CD4-positive, alpha-beta T cell treated with Interferon alpha-2 for 1 hour (primary cell): ENCODE measurements at regions not wholly inside any gene's neighbourhood (a gene's known extent, or its start where the extent isn't known, plus 50 kb on each side); places are given as distances from the start of the nearest gene placed in this dataset.
A peak's percentile ranks its signal among the peaks of the same experiment; 100 is the strongest.
"Not testable (repeated sequence)": the region's sequence is repeated elsewhere in the genome, so short reads cannot be mapped to it uniquely, and the experiment has no call there.

Experiments used
- DNase-seq, 2 donors: peaks; one replicate each; pipeline ENCODE4 v3.0.0-alpha.2; 2020 to 2022

DNA sequence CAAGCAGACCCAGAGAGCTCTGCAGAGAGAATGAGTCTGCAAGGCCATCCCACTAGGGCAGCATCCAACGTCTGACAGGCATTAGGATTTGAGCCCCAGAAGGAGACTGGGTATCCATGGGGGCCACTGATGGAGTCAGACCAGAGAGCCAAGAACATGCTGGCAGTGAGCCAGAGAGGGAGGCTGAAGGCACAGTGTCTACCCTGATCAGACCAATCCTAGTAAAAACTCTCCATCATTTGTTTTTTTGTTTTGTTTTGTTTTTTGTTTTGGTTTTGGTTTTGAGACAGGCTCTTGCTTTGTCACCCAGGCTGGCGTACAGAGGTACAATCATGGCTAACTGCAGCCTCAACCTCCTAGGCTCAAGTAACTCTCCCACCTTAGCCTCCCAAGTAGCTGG lies 133.1 kb upstream of the LYZL2 start:
- no peak for DNase-seq

DNA sequence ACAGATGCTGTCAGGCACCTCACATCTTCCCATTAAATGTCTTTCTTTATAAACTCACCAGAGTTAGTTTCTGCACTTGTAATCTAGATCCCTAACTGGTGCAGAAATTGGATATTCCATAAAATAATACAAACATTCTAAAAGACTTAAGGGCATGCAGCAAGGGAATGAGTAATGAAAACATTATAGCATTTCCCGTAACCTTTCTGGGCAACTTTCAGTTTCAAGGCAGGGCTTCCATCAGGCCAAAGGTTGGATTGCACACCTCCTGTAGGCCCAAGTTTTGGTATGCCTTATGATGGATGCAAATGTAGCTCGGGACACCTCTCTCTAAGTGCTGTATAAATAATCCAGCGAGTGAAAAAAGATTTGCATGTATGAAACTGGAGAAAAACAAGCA lies 129.9 kb upstream of the LYZL2 start:
- no peak for DNase-seq

DNA sequence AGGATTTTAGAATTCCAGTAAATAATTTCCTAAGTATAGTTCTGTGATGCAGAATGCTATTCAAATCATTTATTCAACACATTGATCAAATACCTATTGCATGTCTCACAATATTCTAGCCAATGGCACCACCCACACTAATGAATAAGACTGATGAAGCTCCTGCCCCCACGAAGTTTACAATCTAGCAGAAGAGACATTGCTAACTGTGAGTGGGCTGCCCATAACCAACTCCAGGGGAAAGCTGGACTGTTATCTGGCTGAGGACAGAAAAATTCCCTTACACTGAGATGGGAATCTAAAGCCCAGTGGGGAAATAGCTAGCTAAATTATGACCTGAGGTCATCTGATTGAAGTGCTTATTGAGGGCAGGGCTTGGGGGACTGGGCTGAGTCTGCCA lies 128.8 kb upstream of the LYZL2 start:
- DNase-seq: no peak

DNA sequence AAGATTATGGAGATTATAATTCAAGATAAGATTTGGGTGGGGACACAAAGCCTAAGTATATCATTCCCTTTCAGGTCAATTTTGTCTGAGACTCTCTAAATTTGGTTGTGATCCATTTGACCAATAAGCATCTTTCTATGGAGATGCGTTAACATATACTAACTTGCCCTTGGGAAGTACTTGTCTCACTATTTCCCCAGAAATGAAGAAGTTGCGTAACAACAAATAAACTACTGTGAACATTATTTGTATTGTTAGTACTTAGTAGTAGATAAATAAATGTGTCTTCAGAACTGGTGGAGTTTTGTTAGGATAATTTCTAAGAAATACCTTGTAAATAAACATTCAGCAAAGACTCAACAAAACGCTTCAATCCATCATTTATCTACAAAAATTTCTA lies 127.3 kb upstream of the LYZL2 start:
- DNase-seq: no peak

DNA sequence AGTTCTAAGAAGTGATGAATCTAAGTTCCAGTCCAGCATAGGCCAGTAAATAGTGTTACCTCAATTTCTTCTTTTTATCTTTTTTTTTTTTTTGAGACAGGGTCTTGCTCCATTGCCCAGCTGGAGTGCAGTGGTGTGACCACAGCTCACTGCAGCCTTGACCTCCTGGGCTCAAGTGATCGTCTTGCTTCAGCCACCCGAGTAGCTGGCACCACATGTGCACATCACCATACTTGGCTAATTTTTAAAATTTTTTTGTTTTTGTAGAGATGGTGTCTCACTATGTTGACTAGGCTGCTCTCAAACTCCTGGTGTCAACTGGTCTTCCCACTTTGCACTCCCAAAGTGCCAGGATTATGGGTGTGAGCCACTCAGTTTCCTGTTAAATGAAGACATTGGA lies 126.6 kb upstream of the LYZL2 start:
- no peak for DNase-seq

DNA sequence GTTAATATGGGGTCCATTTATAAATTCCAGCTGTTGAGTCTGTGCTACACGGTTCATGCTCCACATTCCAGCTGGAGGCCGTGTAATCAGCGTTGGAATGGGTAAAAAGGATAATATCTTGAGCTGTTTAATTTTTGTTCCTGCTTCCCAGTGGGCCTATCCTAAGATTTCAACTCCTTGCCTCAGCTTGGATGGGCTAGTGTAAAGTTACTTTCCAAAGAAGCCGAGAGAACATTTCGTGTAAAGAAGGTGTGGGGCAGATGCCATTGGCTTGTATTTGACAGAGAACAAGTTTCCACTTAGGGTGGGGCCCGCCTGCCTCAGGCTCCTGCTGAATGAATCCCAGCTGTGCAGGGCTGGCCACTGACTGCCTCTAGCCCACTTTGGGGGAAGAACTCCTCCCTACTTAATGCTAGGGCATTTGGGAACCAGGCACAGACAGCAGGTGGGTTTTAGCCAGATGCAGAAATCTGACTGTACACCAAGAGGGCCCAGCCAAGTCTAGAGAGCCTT lies 125.9 kb upstream of the LYZL2 start:
- no peak for DNase-seq

DNA sequence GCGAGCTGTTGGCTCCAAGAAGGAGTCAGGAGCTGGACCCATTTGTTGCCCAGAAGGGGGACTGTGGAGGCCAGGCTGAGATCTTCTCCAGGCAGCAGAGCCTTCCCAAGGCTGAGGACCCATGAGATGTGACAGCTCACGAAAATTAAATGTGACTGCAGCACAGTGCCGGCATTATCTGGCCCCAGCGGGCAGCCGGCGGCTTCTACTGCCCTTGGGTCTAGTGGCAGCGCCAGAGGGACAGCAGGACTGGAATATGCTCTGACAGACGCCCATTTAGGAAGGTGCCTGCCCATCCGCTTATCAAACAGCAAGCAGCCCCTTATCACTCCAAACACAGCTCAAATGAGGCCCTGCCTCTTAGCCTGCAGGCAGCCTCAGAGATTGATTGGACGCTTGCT lies 122.9 kb upstream of the LYZL2 start:
- DNase-seq: no peak

DNA sequence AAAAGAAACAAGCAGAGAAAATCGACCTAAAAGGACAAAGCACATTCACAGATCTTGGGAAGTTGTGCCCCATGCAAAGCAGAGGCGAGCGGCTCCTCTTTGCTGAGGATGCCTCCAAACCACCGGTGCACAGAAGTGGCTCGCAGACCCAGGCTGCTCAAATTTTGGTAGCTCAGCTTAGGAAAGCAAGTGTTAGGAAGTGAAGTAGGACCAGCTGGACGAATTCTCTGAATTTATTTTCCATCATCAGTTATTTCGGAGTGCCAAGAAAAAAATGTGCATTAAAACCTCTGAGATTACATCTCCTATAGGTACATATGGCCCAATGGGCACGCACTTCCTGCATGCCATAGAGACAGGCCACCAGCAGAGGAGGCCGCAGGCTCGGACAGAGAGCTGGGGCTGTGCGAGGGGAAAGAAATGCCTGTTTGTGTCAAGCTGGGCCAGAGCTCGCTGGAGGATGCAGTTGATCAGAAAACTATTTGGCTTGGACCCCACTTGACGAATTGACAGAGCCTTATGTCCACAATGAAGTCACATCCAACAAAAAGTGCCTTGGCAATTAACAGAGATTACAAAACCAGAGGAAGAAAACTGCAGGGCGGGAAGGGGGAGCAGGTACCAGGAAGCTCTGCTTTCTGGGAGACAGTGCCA lies 122.3 kb upstream of the LYZL2 start:
- peak in 1 of 2 donors; percentile 51 for DNase-seq

DNA sequence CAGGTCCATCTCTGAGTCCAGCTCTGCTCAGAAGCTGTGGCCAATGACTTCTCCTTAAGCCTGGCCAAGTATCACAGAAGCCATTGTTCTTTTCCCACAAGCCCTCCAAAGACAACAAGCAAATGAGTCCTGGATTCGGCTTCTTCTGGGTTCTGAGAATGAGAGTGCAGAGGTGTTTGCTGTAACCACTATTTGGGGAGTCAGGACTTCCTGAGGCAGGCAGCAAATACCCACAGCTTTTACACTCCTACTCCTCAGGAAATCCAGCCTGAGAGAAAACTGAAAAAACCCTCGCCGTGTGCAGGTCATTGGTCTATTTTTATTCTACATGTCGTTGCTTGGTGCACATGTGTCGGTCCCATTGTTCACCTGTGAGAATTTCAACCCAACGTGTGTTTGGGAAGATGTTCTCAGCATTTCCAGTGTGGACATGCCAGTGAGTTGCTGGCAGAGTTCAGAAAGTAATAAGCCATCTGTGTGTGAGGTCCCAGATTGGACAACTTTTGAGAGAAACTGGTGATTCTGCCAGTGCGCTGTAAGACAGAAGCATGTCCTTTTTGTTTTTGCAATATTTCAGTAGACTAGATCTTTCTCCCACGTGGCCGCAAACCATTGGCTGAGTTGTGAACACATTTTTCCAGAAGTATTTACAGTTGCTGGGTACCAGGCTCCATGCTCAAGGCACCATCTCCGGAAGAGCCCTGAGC lies 121.6 kb upstream of the LYZL2 start:
- DNase-seq: no peak

DNA sequence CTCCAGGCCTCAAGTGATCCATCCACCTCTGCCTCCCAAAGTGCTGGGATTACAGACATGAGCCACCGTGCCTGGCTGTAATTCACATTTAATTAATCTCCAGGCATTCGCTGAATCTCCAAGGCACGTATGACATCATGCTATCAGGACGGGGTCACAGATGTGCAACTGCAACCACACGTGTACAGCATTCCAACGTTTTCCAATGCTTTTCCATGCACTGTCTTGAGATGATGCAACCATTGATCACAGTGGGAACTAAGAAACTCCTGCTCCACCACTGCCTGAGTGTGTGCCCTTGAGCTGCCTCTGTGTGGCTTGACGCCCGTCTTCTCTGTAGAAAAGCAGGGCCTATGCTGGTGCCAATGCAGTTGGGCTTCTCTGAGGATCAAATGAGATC lies 119.8 kb upstream of the LYZL2 start:
- DNase-seq: no peak

DNA sequence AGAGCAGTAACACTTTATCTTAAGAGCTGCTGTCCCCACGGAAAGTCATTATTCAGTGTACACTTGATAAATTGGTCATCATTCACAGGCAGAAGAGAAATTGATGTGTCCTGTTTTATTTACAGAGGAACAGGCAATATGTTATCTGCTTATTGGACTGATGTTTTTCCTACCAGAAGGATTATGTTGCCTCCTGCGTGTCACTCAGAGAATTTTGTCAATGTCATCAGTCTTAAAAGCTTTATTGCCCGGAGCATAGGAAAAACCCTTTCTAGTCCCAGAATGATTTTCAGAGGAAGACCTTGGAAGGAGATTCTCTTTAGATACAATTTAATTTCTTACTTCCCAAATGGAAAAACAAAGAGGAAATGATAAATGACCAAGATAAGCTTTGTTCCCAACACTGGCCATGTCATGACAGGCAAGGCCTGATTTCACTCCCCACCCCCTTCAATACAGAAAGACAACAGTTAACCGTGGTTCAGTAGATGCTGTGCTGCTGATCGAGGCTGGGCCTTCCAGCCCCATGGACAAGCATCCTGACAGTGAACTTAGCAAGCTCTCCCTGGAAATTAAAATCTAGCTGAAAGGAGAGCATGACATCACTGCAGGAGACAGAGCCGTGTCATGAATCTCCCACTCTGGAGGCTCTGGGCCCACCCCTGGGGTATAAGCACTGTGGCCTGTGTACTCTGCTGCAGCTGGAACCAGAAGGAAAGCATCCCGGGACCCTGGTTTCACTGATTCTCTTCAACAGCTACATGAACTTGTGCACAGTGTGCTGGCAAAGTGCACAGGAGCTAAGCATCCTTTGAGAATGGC lies 118.8 kb upstream of the LYZL2 start:
- DNase-seq: no peak

DNA sequence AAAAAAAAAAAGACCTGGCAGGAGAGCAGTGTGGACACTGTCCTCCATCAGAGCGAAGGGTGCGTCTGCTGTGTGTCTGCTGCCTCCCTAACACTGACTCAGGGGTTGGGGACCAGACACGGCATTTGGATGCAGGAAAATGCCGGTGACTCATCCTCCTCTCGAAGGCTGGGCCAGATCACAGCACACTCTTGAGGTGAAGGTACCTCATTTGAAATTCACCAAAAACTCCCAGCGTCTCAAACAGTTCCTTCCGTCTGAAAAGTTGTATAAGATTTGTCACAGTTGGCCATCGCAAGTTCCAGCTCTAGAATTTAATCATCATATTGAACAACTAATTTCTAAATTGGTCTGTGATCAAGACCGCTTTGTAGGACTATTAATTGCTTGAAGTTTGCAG lies 118.1 kb upstream of the LYZL2 start:
- DNase-seq: peak in 1 of 2 donors; percentile 14

DNA sequence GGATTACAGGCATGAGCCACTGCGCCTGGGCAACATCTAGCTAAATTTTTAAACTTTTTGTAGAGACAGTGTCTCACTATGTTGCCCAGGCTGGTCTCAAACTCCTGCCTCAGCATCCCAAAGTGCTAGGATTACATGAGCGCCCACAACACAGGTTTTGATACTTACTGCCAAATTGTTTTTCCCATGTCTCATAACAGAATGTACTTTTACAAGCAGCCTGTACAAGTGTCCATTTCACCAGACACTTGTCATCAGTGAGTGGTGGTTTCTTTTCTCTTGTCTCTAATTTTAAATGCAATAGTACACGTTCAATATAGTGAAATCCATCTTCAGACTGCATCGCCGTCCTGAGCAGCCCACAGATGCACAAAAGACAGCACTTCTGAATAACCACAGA lies 116.4 kb upstream of the LYZL2 start:
- DNase-seq: no peak

DNA sequence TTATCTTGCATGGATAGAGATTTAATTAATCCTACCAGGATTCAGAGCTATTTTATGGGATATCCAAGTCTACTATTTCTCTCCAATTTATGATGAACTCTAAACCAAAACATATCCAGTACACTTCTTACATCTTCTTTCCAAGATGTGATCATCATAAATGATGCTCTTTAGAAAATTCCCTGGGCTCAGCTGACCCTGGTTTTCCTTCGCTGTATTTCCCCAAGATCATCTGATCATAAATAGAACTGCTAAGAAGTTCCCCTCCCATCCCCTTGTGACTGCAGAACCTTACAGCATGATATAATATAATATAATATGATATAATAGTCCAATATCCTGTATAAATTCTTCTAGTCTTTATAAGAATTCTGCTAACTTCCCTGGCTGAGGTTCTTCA lies 114.6 kb upstream of the LYZL2 start:
- no peak for DNase-seq

DNA sequence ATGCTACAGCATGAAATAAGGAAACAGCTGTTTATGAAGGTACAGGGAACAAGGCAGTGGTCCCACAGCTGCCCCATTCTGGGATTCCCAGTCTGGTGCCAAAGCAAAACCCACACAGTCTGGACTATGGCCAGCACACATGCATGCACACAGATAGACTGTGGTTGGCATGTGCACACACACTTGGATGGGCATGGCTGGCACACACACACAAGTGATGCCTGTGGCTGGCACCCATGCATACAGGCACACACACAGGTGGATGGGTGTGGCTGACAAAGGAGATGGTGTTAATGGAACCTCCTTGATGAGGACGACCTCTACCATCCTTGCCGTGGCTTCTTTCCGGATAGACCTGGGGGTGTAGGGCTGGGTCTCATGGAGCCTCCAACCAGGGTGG lies 114.0 kb upstream of the LYZL2 start:
- no peak for DNase-seq

DNA sequence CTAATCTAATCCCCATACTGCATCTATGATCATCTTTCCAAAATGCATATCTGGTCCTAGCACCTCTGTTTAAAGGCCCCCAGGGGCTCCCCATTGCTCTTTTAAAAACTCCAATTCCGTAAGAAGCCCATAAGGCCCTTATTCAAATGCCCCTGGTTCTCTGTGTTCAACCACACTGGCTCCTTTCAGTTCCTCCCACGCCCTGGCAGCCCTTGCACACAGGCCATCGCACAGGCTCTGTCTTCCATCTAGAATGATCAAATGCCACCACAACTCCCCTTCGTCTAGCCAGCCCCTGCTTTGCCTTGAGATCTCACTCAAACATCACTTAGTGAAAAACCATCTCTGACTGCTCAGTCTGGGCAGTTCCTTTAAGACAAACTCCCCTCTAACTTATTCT lies 112.9 kb upstream of the LYZL2 start:
- DNase-seq: no peak

DNA sequence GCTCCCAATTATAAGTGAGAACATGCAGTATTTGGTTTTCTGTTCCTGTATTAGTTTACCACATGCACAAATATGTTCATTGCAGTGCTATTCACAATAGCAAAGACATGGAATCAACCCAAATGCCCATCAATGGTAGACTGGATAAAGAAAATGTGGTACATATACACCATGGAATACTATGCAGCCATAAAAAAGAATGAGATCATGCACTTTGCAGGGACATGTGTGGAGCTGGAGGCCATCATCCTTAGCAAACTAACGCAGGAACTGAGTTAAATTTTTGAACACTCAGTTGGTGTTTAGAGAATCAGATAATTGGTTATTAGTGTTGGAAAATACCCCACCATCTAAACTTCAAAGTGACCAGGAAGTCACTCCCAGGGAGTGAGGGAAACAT lies 111.2 kb upstream of the LYZL2 start:
- DNase-seq: not testable (repeated sequence)

DNA sequence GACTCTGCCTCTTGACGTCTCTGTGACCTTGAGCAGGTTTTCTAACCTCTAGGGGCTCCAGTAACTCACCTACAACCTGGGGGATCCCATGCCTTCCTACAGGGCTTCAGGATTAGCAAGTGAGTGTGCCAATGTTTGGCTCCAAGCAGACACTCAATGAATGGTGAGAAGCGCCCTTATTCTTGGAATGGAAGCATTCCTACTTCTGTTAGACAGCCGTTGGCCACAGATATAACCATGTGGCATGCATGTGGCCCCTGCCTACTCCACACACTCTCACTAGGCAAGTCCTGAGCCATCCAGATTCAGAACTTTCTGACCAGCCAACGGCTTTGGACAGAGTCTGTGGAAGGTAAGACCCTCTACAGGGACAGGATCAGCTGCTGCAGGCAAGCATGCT lies 108.9 kb upstream of the LYZL2 start:
- DNase-seq: no peak

DNA sequence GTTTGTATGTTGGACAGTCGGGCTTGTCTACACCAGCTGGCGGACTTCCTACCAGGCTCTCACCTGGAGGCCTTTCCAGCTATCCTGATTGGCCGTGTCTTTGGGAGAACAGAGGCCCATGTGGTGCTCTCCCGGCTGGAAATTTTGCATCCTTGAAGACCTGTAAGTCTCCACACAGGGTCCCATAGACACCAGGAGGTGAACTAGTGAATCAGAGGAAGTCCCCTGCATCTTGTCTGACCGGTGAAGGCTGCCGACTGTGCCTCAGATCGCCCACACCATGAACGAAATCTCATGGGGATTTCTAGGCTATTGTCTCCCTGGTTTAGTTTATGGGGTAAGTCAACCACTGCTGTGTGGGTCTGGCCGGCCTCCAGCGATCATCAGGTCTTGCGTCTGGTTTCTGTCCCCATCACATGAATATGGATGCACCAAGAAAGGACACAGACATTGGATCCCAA lies 108.4 kb upstream of the LYZL2 start:
- DNase-seq: no peak

DNA sequence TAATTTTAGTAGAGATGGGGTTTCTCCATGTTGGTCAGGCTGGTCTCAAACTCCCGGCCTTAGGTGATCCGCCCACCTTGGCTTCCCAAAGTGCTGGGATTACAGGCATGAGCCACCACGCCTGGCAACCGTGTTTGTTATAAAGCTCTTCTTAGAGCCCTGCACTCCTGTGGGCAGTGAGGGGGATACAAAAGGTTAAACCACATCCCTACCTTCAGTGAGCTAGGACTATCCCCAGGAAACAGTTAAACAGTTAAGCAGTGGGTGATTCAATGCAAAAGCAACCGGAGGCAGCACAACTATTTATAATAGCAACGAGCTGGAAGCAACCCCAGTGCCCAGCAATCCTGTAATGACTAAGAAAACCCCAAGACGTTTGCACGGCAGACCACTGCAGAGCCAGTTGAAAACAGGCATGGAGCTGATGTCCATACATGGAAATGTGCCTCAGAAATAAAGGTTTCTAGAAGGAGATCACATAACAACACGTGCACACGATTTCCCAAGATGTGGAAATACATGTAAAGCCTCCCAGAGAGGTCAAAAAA lies 107.2 kb upstream of the LYZL2 start:
- no peak for DNase-seq

DNA sequence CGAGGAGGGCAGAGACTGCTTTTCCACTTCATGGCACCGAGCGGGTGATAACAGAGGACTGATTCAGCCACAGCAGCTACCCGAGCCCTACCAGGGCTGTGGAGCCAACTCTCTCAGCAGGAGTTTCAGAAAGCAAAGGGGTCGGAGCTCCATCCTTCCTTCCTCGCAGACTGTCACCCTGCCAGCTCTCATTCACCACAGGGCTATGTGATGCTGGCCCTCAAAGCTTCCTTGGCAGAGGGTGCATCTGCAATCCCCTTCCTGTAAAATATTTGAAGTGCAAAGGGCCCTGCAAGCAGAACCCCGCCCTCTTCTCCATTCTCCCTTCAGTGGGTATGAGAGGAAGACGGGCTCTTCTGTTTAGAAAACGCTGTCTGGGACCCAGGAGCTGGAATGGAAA lies 105.3 kb upstream of the LYZL2 start:
- DNase-seq: no peak

DNA sequence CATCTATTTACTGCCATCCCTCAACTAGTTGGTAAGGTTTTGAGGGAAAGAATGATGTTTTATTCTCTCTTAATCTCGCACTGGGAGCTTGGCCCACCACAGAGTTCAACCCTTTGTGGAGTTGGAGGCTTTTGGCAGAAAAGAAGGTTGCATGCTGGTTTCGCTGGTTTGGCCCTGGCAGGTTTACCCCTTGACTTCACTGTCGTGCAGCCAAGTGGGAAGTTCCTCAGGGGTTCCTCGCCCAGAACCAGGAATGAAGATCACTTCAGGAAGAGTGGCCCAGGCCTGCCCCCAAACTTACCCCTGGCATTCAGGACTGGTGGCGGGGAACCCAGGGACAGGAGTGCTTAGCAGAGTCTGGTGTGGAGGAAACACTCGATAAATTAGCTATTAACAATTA lies 103.1 kb upstream of the LYZL2 start:
- DNase-seq: no peak

DNA sequence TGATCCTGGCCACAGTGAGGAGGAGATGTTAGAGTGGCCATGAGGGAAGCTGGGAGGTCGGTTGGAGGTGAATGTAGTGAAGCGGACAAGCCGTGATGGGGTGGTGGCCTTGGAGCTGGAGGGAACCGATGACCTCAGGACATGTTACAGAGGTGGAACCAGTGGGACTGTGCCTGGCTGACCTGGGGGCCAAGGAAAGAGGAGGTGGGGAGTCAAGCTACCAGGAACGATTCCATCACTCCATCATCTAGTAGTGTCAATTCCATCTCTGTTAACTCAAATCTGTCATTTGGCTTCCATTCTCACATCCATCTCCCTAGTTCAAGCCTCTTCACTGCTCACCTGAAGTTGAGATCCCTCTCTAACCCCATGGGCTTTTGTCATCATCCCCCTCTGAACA lies 102.4 kb upstream of the LYZL2 start:
- no peak for DNase-seq

DNA sequence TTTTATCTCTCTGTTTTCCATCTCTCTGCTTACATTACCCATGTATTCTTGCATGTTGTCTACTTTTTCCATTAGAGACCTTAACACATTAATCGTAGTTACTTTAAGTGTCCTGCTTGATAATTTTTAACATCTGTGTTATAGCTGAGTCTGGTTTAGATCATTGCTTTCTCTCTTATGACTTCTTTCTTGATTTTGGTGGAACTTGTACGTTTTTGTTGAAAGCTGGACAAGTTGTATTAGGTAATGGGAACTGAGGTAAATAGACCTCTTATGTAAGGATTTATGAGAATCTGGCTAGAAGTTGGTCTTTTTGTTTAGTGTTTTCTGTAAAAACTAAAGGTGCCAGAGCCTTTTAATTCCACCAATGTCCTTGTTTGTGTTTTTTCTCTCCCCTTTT lies 100.8 kb upstream of the LYZL2 start:
- no peak for DNase-seq
